ENCODE measurements at regions not wholly inside any gene's neighbourhood (a gene's known extent, or its start where the extent isn't known, plus 50 kb on each side); places are given as distances from the start of the nearest gene placed in this dataset.

GRCh38 chr6:87901613-87902012, 146.0 kb upstream of the SPACA1 start:
- intact Hi-C loops (cut with micrococcal nuclease), result no loop called here
- no peak for DNase-seq
- no peaks in the 10 kb centered on the region for H3K36me3 Mint-ChIP-seq
- peaks cover 0 to 5% (median 0%) of the 10 kb centered on the region in 4 donors for H3K4me1 Mint-ChIP-seq
- no peak overlapping the region for H3K27ac Mint-ChIP-seq
- H3K27me3 ChIP-seq (ENCODE audit: insufficient read depth, low read length), result no peaks in the 10 kb centered on the region
- no peak overlapping the region for H3K4me3 Mint-ChIP-seq
- H3K27ac ChIP-seq (ENCODE audit: low read depth, low read length), result no peak overlapping the region
- POLR2A ChIA-PET (ENCODE audit: partially characterized antibody), result no interaction called here
- peaks cover 0 to 4% of the 10 kb centered on the region in 2 donors for H3K27me3 Mint-ChIP-seq
- no peaks in the 10 kb centered on the region for H3K4me1 ChIP-seq (ENCODE audit: insufficient read depth, low read length)
- H3K9me3 Mint-ChIP-seq, result no peaks in the 10 kb centered on the region
- CTCF ChIA-PET (ENCODE audit: partially characterized antibody), result interaction anchor here (1.1 kb wide), 1 partner anchor 11 kb away, joined by 3 read pairs; no protein-coding TSS in a partner anchor
- H3K36me3 ChIP-seq (ENCODE audit: insufficient read depth, low read length), result no peaks in the 10 kb centered on the region
- no peaks in the 10 kb centered on the region for H3K9me3 ChIP-seq (ENCODE audit: control insufficient read depth in 1 of 2, low read length in 2 of 2)
- H3K4me3 ChIP-seq (ENCODE audit: low read length in 2 of 2), result no peak overlapping the region

GRCh38 chr6:87900160-87900698, 147.4 kb upstream of the SPACA1 start:
- H3K36me3 Mint-ChIP-seq, result no peaks in the 10 kb centered on the region
- H3K4me1 Mint-ChIP-seq, result no peaks in the 10 kb centered on the region
- Histone ChIP-seq H3K27ac (ENCODE audit: low read depth, low read length) (no peak overlapping the region), H3K9me3 (ENCODE audit: control insufficient read depth in 1 of 2, low read length in 2 of 2) (no peaks in the 10 kb centered on the region), H3K4me3 (ENCODE audit: low read length in 2 of 2) (no peak overlapping the region), H3K27me3 (ENCODE audit: insufficient read depth, low read length) (no peaks in the 10 kb centered on the region), H3K4me1 (ENCODE audit: insufficient read depth, low read length) (no peaks in the 10 kb centered on the region), H3K36me3 (ENCODE audit: insufficient read depth, low read length) (no peaks in the 10 kb centered on the region)
- ChIA-PET POLR2A (ENCODE audit: partially characterized antibody) (no interaction called here), CTCF (ENCODE audit: partially characterized antibody) (interaction anchor here (1.1 kb wide), 1 partner anchor 10 kb away, joined by 3 read pairs; no protein-coding TSS in a partner anchor)
- H3K4me3 Mint-ChIP-seq, result no peak overlapping the region
- no peaks in the 10 kb centered on the region for H3K27me3 Mint-ChIP-seq
- intact Hi-C loops (cut with micrococcal nuclease), result no loop called here
- no peaks in the 10 kb centered on the region for H3K9me3 Mint-ChIP-seq
- no peak for DNase-seq
- H3K27ac Mint-ChIP-seq, result no peak overlapping the region

GRCh38 chr6:87899499-87900147, 148.0 kb upstream of the SPACA1 start:
- CTCF ChIA-PET (ENCODE audit: partially characterized antibody), result no interaction called here
- no peak overlapping the region for H3K4me3 ChIP-seq (ENCODE audit: low read length in 2 of 2)
- POLR2A ChIA-PET (ENCODE audit: partially characterized antibody), result no interaction called here
- Mint-ChIP-seq H3K27ac (no peak overlapping the region), H3K27me3 (no peaks in the 10 kb centered on the region), H3K9me3 (no peaks in the 10 kb centered on the region), H3K4me3 (no peak overlapping the region), H3K4me1 (no peaks in the 10 kb centered on the region), H3K36me3 (no peaks in the 10 kb centered on the region)
- no peaks in the 10 kb centered on the region for H3K9me3 ChIP-seq (ENCODE audit: control insufficient read depth in 1 of 2, low read length in 2 of 2)
- H3K4me1 ChIP-seq (ENCODE audit: insufficient read depth, low read length), result no peaks in the 10 kb centered on the region
- no peak overlapping the region for H3K27ac ChIP-seq (ENCODE audit: low read depth, low read length)
- DNase-seq, result no peak
- intact Hi-C loops (cut with micrococcal nuclease), result no loop called here
- H3K27me3 ChIP-seq (ENCODE audit: insufficient read depth, low read length), result no peaks in the 10 kb centered on the region
- H3K36me3 ChIP-seq (ENCODE audit: insufficient read depth, low read length), result no peaks in the 10 kb centered on the region

GRCh38 chr6:87897663-87898062, 150.0 kb upstream of the SPACA1 start:
- no peaks in the 10 kb centered on the region for H3K4me1 ChIP-seq (ENCODE audit: insufficient read depth, low read length)
- Mint-ChIP-seq H3K36me3 (no peaks in the 10 kb centered on the region), H3K27me3 (no peaks in the 10 kb centered on the region), H3K27ac (no peak overlapping the region), H3K4me1 (no peaks in the 10 kb centered on the region), H3K9me3 (no peaks in the 10 kb centered on the region), H3K4me3 (no peak overlapping the region)
- intact Hi-C loops (cut with micrococcal nuclease), result no loop called here
- H3K27ac ChIP-seq (ENCODE audit: low read depth, low read length), result no peak overlapping the region
- H3K4me3 ChIP-seq (ENCODE audit: low read length in 2 of 2), result no peak overlapping the region
- DNase-seq, result no peak
- no peaks in the 10 kb centered on the region for H3K27me3 ChIP-seq (ENCODE audit: insufficient read depth, low read length)
- ChIA-PET CTCF (ENCODE audit: partially characterized antibody) (interaction anchor here (2.0 kb wide), 1 partner anchor 11 kb away, joined by 5 read pairs; no protein-coding TSS in a partner anchor), POLR2A (ENCODE audit: partially characterized antibody) (no interaction called here)
- no peaks in the 10 kb centered on the region for H3K36me3 ChIP-seq (ENCODE audit: insufficient read depth, low read length)
- H3K9me3 ChIP-seq (ENCODE audit: control insufficient read depth in 1 of 2, low read length in 2 of 2), result no peaks in the 10 kb centered on the region

- no peak overlapping the region for H3K4me3 ChIP-seq (ENCODE audit: low read length in 2 of 2)
- peaks cover 0 to 1% of the 10 kb centered on the region in 2 donors for H3K27me3 Mint-ChIP-seq
- POLR2A ChIA-PET (ENCODE audit: partially characterized antibody), result no interaction called here
- no peaks in the 10 kb centered on the region for H3K36me3 ChIP-seq (ENCODE audit: insufficient read depth, low read length)
- H3K4me1 ChIP-seq (ENCODE audit: insufficient read depth, low read length), result no peaks in the 10 kb centered on the region
- H3K4me3 Mint-ChIP-seq, result no peak overlapping the region
- intact Hi-C loops (cut with micrococcal nuclease), result no loop called here
- DNase-seq, result no peak
- H3K27ac ChIP-seq (ENCODE audit: low read depth, low read length), result no peak overlapping the region
- CTCF ChIA-PET (ENCODE audit: partially characterized antibody), result interaction anchor here (2.0 kb wide), 1 partner anchor 12 kb away, joined by 5 read pairs; no protein-coding TSS in a partner anchor
- H3K36me3 Mint-ChIP-seq, result no peaks in the 10 kb centered on the region
- no peaks in the 10 kb centered on the region for H3K9me3 Mint-ChIP-seq
- no peaks in the 10 kb centered on the region for H3K27me3 ChIP-seq (ENCODE audit: insufficient read depth, low read length)
- no peaks in the 10 kb centered on the region for H3K9me3 ChIP-seq (ENCODE audit: control insufficient read depth in 1 of 2, low read length in 2 of 2)
- no peak overlapping the region for H3K27ac Mint-ChIP-seq
- no peaks in the 10 kb centered on the region for H3K4me1 Mint-ChIP-seq
Observed at GRCh38 chr6:87897013-87897412, 150.6 kb upstream of the SPACA1 start.

- no peak overlapping the region for H3K4me3 ChIP-seq (ENCODE audit: low read length in 2 of 2)
- Mint-ChIP-seq H3K27me3 (peaks cover 8 to 12% of the 10 kb centered on the region in 2 donors), H3K36me3 (no peaks in the 10 kb centered on the region), H3K9me3 (peaks cover 0 to 2% (median 0%) of the 10 kb centered on the region in 8 donors), H3K4me1 (no peaks in the 10 kb centered on the region), H3K4me3 (no peak overlapping the region), H3K27ac (no peak overlapping the region)
- CTCF ChIA-PET (ENCODE audit: partially characterized antibody), result no interaction called here
- H3K4me1 ChIP-seq (ENCODE audit: insufficient read depth, low read length), result no peaks in the 10 kb centered on the region
- H3K9me3 ChIP-seq (ENCODE audit: control insufficient read depth in 1 of 2, low read length in 2 of 2), result no peaks in the 10 kb centered on the region
- no peak overlapping the region for H3K27ac ChIP-seq (ENCODE audit: low read depth, low read length)
- no peaks in the 10 kb centered on the region for H3K36me3 ChIP-seq (ENCODE audit: insufficient read depth, low read length)
- no peak for DNase-seq
- POLR2A ChIA-PET (ENCODE audit: partially characterized antibody), result no interaction called here
- intact Hi-C loops (cut with micrococcal nuclease), result no loop called here
- no peaks in the 10 kb centered on the region for H3K27me3 ChIP-seq (ENCODE audit: insufficient read depth, low read length)
Observed at GRCh38 chr6:87887266-87887665, 160.4 kb upstream of the SPACA1 start.

GRCh38 chr6:87884203-87884602, 163.4 kb upstream of the SPACA1 start:
- no peak overlapping the region for H3K4me3 ChIP-seq (ENCODE audit: low read length in 2 of 2)
- Mint-ChIP-seq H3K9me3 (peaks cover 0 to 2% (median 0%) of the 10 kb centered on the region in 8 donors), H3K27me3 (peaks cover 9 to 15% of the 10 kb centered on the region in 2 donors), H3K4me1 (no peaks in the 10 kb centered on the region), H3K4me3 (no peak overlapping the region), H3K36me3 (no peaks in the 10 kb centered on the region), H3K27ac (no peak overlapping the region)
- H3K9me3 ChIP-seq (ENCODE audit: control insufficient read depth in 1 of 2, low read length in 2 of 2), result no peaks in the 10 kb centered on the region
- ChIA-PET CTCF (ENCODE audit: partially characterized antibody) (no interaction called here), POLR2A (ENCODE audit: partially characterized antibody) (no interaction called here)
- intact Hi-C loops (cut with micrococcal nuclease), result no loop called here
- no peak overlapping the region for H3K27ac ChIP-seq (ENCODE audit: low read depth, low read length)
- no peaks in the 10 kb centered on the region for H3K4me1 ChIP-seq (ENCODE audit: insufficient read depth, low read length)
- H3K36me3 ChIP-seq (ENCODE audit: insufficient read depth, low read length), result no peaks in the 10 kb centered on the region
- H3K27me3 ChIP-seq (ENCODE audit: insufficient read depth, low read length), result no peaks in the 10 kb centered on the region
- no peak for DNase-seq

All from CD4-positive, alpha-beta memory T cell (primary cell).